GM13977 (cell line): ENCODE measurements at regions not wholly inside any gene's neighbourhood (a gene's known extent, or its start where the extent isn't known, plus 50 kb on each side); places are given as distances from the start of the nearest gene placed in this dataset.

Source experiments
- DNase-seq: peaks from one replicate; pipeline ENCODE4 v3.0.0; 2012; ENCODE audit warnings: low spot score
- CTCF ChIP-seq: IDR thresholded peaks from 2 replicates; pipeline ENCODE4 v1.5.1; 2012; ENCODE audit warnings: mild to moderate bottlenecking, control low read depth; ENCODE audit not compliant: insufficient read depth; ENCODE audit errors: extremely low read depth, missing control alignments
- in situ Hi-C: fragments of 300-500 bp; cut with MboI; formaldehyde crosslinking; loops from one replicate; pipeline ENCODE4 v1.12.0; 2022; ENCODE audit warnings: low sequenced_read_pairs, low pct_unique_long_range_greater_than_20kb, mixed read lengths, inconsistent platforms; ENCODE audit not compliant: unreplicated experiment

GRCh38 chr12:34298971-34299801, 276.9 kb downstream of the ALG10 start:
- DNase-seq = no peak
- in situ Hi-C loops = no loop called here
- no peak for TF ChIP-seq CTCF

- no peak for TF ChIP-seq CTCF
- in situ Hi-C loops = no loop called here
- no peak for DNase-seq
Observed at GRCh38 chr12:34299802-34300193, 277.5 kb downstream of the ALG10 start.

- TF ChIP-seq CTCF = no peak
- DNase-seq = no peak
- in situ Hi-C loops = no loop called here
Observed at GRCh38 chr12:34300376-34301250, 278.3 kb downstream of the ALG10 start.

GRCh38 chr12:34301251-34302130, 279.2 kb downstream of the ALG10 start:
- DNase-seq = no peak
- in situ Hi-C loops = no loop called here
- no peak for TF ChIP-seq CTCF

GRCh38 chr12:34302131-34302885, 280.0 kb downstream of the ALG10 start:
- in situ Hi-C loops = no loop called here
- no peak for DNase-seq
- no peak for TF ChIP-seq CTCF
